Brain microvascular endothelial cell (primary cell): ENCODE measurements at regions not wholly inside any gene's neighbourhood (a gene's known extent, or its start where the extent isn't known, plus 50 kb on each side); places are given as distances from the start of the nearest gene placed in this dataset.

Experiments
- DNase-seq: peaks from one replicate; pipeline ENCODE4 v3.0.0-alpha.2; 2020
- H3K27ac ChIP-seq: fragments of 250-450 bp; sonication (Bioruptor Pico); 2 replicates; pipeline ENCODE4 v1.5.1; 2020; ENCODE audit warnings: mild to moderate bottlenecking, moderate library complexity
- H3K27me3 ChIP-seq: fragments of 250-450 bp; sonication (Bioruptor Pico); replicated peaks from 2 replicates; pipeline ENCODE4 v1.5.1; 2020; ENCODE audit warnings: mild to moderate bottlenecking
- H3K36me3 ChIP-seq: fragments of 250-450 bp; sonication (Bioruptor Pico); replicated peaks from 2 replicates; pipeline ENCODE4 v1.5.1; 2020; ENCODE audit warnings: mild to moderate bottlenecking
- H3K4me3 ChIP-seq: 2 replicates; pipeline ENCODE4 v1.5.1; 2011; ENCODE audit warnings: low read depth, mild to moderate bottlenecking, control low read depth, low read length, moderate library complexity
- CTCF ChIP-seq: IDR thresholded peaks from 2 replicates; pipeline ENCODE4 v1.5.1; 2011; ENCODE audit warnings: low read depth, mild to moderate bottlenecking, moderate library complexity, low read length, control low read depth, inconsistent platforms; ENCODE audit errors: missing control alignments
- in situ Hi-C: cut with HindIII; loops from 2 replicates; pipeline ENCODE4 v1.10.0; 2017; ENCODE audit warnings: low sequenced_read_pairs, low pct_ligation_motif_present

DNA sequence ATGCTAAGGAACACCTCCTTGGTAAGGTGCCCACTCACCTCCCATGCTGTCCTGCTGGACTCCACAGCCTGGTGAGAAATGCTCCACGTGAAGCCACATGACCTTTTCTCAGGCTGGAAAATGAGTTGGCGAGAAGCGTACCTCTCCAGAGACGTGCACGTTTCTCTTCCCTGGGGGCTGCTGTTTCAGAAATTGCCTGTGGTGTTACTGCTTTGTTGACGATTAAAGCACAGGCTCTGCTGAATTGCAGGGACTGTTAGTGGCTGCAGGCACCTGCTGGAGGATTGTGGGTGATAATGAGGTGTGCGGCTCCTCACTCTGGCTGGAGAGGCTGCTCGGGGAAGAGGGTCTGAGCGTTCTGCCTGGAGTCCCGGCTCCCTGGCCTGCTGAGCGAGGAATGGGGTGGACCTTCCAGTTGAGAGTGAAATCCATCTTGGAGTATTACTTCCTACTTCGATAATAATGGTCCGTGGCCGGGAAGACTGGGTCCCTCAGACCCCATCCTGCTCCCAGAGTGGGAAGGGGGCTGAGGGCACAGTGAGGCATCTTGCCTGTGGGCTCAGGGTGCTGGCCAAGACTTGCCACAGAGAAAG lies 199.3 kb upstream of the HDAC4 start:
- Histone ChIP-seq H3K36me3 (no peaks in the 10 kb centered on the region), H3K4me3 (no peak overlapping the region), H3K27me3 (no peaks in the 10 kb centered on the region), H3K27ac (no peak overlapping the region)
- DNase-seq, result no peak
- in situ Hi-C loops, result no loop called here
- no peak for TF ChIP-seq CTCF

GRCh38 chr2:239599299-239599698 lies 198.5 kb upstream of the HDAC4 start:
- in situ Hi-C loops, result no loop called here
- no peak for DNase-seq
- H3K27me3 ChIP-seq, result no peaks in the 10 kb centered on the region
- no peak overlapping the region for H3K27ac ChIP-seq
- H3K4me3 ChIP-seq, result no peak overlapping the region
- no peaks in the 10 kb centered on the region for H3K36me3 ChIP-seq
- no peak for TF ChIP-seq CTCF

DNA sequence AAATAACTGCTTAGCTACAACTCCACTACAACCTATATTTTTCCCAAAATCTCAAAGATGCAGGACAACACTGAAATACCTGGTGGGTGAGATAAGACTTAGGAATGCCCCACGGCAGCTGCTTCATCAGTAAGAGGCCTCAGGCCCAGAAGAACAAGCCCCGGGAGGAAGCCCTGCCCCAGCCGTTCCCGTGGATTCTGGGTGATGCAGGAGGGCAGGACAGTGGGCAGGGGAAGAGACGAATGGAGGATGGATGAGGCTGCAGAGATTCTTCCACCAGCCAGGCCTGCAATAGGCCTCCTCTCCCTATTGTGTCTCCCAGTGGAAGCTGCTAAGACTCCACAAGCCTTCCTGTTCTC lies 197.9 kb upstream of the HDAC4 start:
- H3K27ac ChIP-seq, result no peak overlapping the region
- H3K27me3 ChIP-seq, result no peaks in the 10 kb centered on the region
- TF ChIP-seq CTCF, result no peak
- in situ Hi-C loops, result no loop called here
- DNase-seq, result no peak
- H3K36me3 ChIP-seq, result no peaks in the 10 kb centered on the region
- H3K4me3 ChIP-seq, result no peak overlapping the region

DNA sequence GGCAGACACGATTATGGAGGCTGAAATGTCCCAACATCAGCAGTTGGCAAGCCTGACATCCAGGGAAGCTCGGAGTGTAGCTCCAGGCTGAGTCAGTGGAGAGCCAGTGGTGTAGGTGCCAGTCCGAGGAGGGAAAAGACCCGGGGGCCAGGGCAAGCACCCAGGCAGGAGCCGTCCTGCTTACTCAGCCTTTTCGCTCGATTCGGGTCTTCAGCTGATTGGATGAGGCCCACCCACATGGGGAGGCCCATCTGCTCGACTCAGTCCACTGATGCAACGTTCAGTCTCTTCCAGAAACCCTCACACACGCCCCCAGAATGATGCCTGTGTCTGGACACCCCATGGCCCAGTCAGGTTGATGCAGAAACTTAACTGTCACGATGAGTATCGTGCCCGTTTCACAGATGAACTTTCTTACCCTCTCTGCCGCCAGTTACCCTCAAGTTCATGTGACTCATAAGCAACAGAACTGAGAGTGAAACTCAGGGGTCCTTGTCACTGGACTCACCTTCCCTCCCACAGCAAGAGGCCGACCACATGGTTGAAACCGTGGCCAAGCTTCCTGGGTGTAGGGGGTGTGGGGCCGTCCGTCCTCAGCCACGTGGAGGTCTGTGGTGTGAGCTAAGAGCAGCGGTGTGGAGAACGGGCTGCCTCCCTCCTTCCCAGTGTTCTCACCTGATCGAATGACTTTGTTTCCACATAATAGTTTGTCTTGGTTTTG lies 197.4 kb upstream of the HDAC4 start:
- no peak overlapping the region for H3K27ac ChIP-seq

GRCh38 chr2:239597216-239597615 lies 196.4 kb upstream of the HDAC4 start:
- in situ Hi-C loops, result no loop called here
- no peak for TF ChIP-seq CTCF

More for the DNA sequence above, 197.4 kb upstream of the HDAC4 start:
- H3K4me3 ChIP-seq, result no peak overlapping the region
- TF ChIP-seq CTCF, result no peak
- no peak for DNase-seq
- no peaks in the 10 kb centered on the region for H3K36me3 ChIP-seq
- in situ Hi-C loops, result no loop called here
- H3K27me3 ChIP-seq, result no peaks in the 10 kb centered on the region

GRCh38 chr2:239596792-239597191 lies 196.0 kb upstream of the HDAC4 start:
- no peaks in the 10 kb centered on the region for H3K27me3 ChIP-seq
- no peak for DNase-seq

More at GRCh38 chr2:239597216-239597615, 196.4 kb upstream of the HDAC4 start:
- no peak overlapping the region for H3K4me3 ChIP-seq
- H3K27me3 ChIP-seq, result no peaks in the 10 kb centered on the region
- no peak overlapping the region for H3K27ac ChIP-seq
- H3K36me3 ChIP-seq, result no peaks in the 10 kb centered on the region
- no peak for DNase-seq

More at GRCh38 chr2:239596792-239597191, 196.0 kb upstream of the HDAC4 start:
- in situ Hi-C loops, result no loop called here
- no peak overlapping the region for H3K4me3 ChIP-seq
- H3K27ac ChIP-seq, result no peak overlapping the region
- H3K36me3 ChIP-seq, result no peaks in the 10 kb centered on the region
- no peak for TF ChIP-seq CTCF
